ENCODE measurements at regions not wholly inside any gene's neighbourhood (a gene's known extent, or its start where the extent isn't known, plus 50 kb on each side); places are given as distances from the start of the nearest gene placed in this dataset.

DNA sequence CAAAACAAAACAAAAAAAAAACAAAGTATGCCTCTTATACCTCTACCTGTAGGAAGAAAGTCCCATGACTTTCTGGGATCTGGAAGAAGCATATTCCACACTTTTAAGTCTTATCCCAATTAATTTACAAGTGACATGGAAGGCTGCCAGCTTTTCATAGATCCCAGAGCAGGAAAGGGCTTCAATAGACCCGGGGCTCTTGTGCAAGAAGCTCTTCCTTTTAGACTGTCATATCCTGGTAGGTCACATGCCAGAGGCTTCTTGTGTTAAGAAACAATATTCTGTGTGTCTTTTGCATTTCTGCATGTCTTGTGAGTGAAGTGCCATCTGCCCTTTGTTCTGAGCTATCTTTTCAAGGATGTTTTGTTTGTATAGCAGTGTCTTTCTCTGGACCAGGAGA lies 84.4 kb upstream of the PHOX2B start:
- Histone ChIP-seq H2AFZ (ENCODE audit: control insufficient read depth, low read length) (no peak overlapping the region), H3K9me3 (ENCODE audit: control insufficient read depth, low read depth, low read length) (no peaks in the 10 kb centered on the region), H3K79me2 (ENCODE audit: control insufficient read depth, insufficient read depth, low read length) (no peaks in the 10 kb centered on the region), H3K4me2 (ENCODE audit: control insufficient read depth, extremely low read depth, insufficient read depth, low read depth, low read length) (no peak overlapping the region), H3K9ac (ENCODE audit: control insufficient read depth, extremely low read depth, insufficient read depth, low read length) (no peak overlapping the region), H3K4me1 (ENCODE audit: control insufficient read depth, extremely low read depth, insufficient read depth, low read length) (no peaks in the 10 kb centered on the region), H4K20me1 (ENCODE audit: control insufficient read depth, extremely low read depth, insufficient read depth, low read length) (no peaks in the 10 kb centered on the region), H3K4me3 (ENCODE audit: control insufficient read depth in 2 of 3, extremely low read depth in 1 of 3, insufficient read depth in 2 of 3, low read depth in 1 of 3, low read length in 3 of 3) (no peak overlapping the region), H3K9me1 (ENCODE audit: control insufficient read depth, extremely low read depth, insufficient read depth, low read length) (no peaks in the 10 kb centered on the region), H3K36me3 (ENCODE audit: control insufficient read depth in 2 of 2, extremely low read depth in 1 of 2, insufficient read depth in 2 of 2, low read length in 2 of 2) (no peaks in the 10 kb centered on the region), H3K27ac (ENCODE audit: control insufficient read depth, insufficient read depth, low read length) (no peak overlapping the region), H3K27me3 (ENCODE audit: control insufficient read depth, extremely low read depth, insufficient read depth, low read length) (no peaks in the 10 kb centered on the region)
- FAIRE-seq = no peak
- DNase-seq (ENCODE audit: low read depth, low spot score) = no peak
- dilution Hi-C loops (cut with MboI; ENCODE audit: extremely low pct_ligation_motif_present, low sequenced_read_pairs) = no loop called here
- no peak for TF ChIP-seq CTCF (optimal IDR thresholded peaks at IDR 0.05 in 1 of 3, IDR thresholded peaks at IDR 0.05 in 1 of 3, conservative IDR thresholded peaks at IDR 0.05 in 1 of 3; ENCODE audit: extremely low read depth in 1 of 3, insufficient read depth in 2 of 3, low read length in 3 of 3)

DNA sequence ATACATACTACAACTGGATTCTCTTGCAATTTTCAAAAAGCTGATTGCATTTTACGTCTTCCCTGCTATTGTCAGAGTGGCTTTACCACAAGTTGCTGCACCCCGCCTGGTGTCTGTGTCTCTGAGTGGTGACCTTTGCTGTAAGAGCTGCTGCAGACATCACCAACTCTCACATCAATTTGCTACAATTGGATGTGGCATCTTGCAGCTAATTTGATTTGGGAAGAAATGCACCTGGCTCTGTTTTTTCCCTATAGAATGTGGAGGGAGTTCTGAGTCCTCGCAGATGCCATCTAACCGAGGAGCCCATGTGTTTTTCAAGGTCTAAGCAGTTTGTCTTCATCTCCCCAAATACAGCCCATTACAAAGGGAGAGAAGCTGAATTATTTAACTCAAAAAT lies 73.8 kb upstream of the PHOX2B start:
- no peak overlapping the region for H3K27ac ChIP-seq (ENCODE audit: control insufficient read depth, insufficient read depth, low read length)
- H3K9me3 ChIP-seq (ENCODE audit: control insufficient read depth, low read depth, low read length) = no peaks in the 10 kb centered on the region
- no peaks in the 10 kb centered on the region for H4K20me1 ChIP-seq (ENCODE audit: control insufficient read depth, extremely low read depth, insufficient read depth, low read length)
- no peaks in the 10 kb centered on the region for H3K9me1 ChIP-seq (ENCODE audit: control insufficient read depth, extremely low read depth, insufficient read depth, low read length)
- H3K4me1 ChIP-seq (ENCODE audit: control insufficient read depth, extremely low read depth, insufficient read depth, low read length) = no peaks in the 10 kb centered on the region
- no peak for DNase-seq (ENCODE audit: low read depth, low spot score)
- H3K36me3 ChIP-seq (ENCODE audit: control insufficient read depth in 2 of 2, extremely low read depth in 1 of 2, insufficient read depth in 2 of 2, low read length in 2 of 2) = no peaks in the 10 kb centered on the region
- no peak overlapping the region for H3K9ac ChIP-seq (ENCODE audit: control insufficient read depth, extremely low read depth, insufficient read depth, low read length)
- TF ChIP-seq CTCF (optimal IDR thresholded peaks at IDR 0.05 in 1 of 3, IDR thresholded peaks at IDR 0.05 in 1 of 3, conservative IDR thresholded peaks at IDR 0.05 in 1 of 3; ENCODE audit: extremely low read depth in 1 of 3, insufficient read depth in 2 of 3, low read length in 3 of 3) (no peak), EZH2 (IDR thresholded peaks at IDR 0.05; ENCODE audit: low read length) (no peak)
- no peaks in the 10 kb centered on the region for H3K79me2 ChIP-seq (ENCODE audit: control insufficient read depth, insufficient read depth, low read length)
- FAIRE-seq = no peak
- H3K4me3 ChIP-seq (ENCODE audit: control insufficient read depth in 2 of 3, extremely low read depth in 1 of 3, insufficient read depth in 2 of 3, low read depth in 1 of 3, low read length in 3 of 3) = no peak overlapping the region
- H2AFZ ChIP-seq (ENCODE audit: control insufficient read depth, low read length) = no peak overlapping the region
- dilution Hi-C loops (cut with MboI; ENCODE audit: extremely low pct_ligation_motif_present, low sequenced_read_pairs) = no loop called here
- H3K27me3 ChIP-seq (ENCODE audit: control insufficient read depth, extremely low read depth, insufficient read depth, low read length) = no peaks in the 10 kb centered on the region
- no peak overlapping the region for H3K4me2 ChIP-seq (ENCODE audit: control insufficient read depth, extremely low read depth, insufficient read depth, low read depth, low read length)
